ENCODE measurements at regions not wholly inside any gene's neighbourhood (a gene's known extent, or its start where the extent isn't known, plus 50 kb on each side); places are given as distances from the start of the nearest gene placed in this dataset.

DNA sequence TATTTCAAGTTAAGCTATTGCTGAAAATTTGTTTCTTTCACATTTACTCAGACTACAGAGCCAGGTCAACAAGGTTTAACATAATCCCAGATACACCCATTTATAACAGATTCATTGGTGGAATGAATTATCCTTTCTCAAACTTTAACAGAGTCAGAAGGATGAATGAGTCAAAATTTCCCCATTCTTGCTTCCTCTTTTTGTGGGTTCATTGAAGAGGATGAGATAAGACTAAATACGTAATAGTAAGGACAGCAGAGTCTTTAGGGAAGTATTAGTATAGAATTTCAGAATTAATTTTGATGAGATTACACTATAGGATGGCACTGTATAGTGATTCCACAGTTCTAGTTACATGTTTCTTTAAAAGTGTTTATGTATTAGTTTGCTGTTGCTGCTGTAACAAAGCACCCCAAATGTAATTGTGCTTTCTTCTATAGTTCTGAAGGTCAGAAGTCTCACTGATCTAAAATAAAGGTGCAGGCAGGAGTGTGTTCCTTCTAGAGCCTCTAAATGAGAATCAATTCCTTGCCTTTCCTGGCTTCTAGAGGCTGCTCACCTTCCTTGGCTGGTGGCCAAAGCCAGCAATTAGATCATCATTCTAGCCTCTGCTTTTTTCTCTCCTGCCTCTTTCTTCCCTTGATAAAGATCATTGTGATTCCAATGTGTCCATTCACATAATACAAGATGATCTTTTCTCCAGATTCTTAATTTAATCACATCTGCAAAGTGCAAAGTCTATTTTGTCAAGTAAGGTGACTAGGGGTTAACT is 309.3 kb upstream of the PIK3C3 start (continued):
- TF ChIP-seq PBX3 (IDR thresholded peaks at IDR 0.05; ENCODE audit: insufficient replicate concordance, low read depth, low read length) (no peak), SRF (IDR thresholded peaks at IDR 0.05; ENCODE audit: low read depth in 2 of 2, low read length in 2 of 2) (no peak), ESRRA (IDR thresholded peaks at IDR 0.05; ENCODE audit: low read length) (no peak), YBX1 (IDR thresholded peaks at IDR 0.05) (no peak), NR2C1 (IDR thresholded peaks at IDR 0.05) (no peak), HCFC1 (IDR thresholded peaks at IDR 0.05; ENCODE audit: low read length) (no peak), JUNB (IDR thresholded peaks at IDR 0.05) (no peak), DPF2 (IDR thresholded peaks at IDR 0.05) (no peak), EGR1 (IDR thresholded peaks at IDR 0.05; ENCODE audit: borderline replicate concordance in 1 of 2, low read depth in 2 of 2, low read length in 2 of 2) (no peak), CEBPZ (IDR thresholded peaks at IDR 0.05; ENCODE audit: low read depth, low read length) (no peak), RB1 (IDR thresholded peaks at IDR 0.05; ENCODE audit: borderline replicate concordance) (no peak), ZBED1 (IDR thresholded peaks at IDR 0.05; ENCODE audit: borderline replicate concordance) (no peak), RUNX3 (IDR thresholded peaks at IDR 0.05; ENCODE audit: low read length) (no peak)
- TF ChIP-seq, protein P1, sequence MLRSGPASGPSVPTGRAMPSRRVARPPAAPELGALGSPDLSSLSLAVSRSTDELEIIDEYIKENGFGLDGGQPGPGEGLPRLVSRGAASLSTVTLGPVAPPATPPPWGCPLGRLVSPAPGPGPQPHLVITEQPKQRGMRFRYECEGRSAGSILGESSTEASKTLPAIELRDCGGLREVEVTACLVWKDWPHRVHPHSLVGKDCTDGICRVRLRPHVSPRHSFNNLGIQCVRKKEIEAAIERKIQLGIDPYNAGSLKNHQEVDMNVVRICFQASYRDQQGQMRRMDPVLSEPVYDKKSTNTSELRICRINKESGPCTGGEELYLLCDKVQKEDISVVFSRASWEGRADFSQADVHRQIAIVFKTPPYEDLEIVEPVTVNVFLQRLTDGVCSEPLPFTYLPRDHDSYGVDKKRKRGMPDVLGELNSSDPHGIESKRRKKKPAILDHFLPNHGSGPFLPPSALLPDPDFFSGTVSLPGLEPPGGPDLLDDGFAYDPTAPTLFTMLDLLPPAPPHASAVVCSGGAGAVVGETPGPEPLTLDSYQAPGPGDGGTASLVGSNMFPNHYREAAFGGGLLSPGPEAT (IDR thresholded peaks at IDR 0.05; ENCODE audit: low read depth) = no peak

All from GM12878 (cell line).